Endodermal cell (in vitro differentiated cells): ENCODE measurements at regions not wholly inside any gene's neighbourhood (a gene's known extent, or its start where the extent isn't known, plus 50 kb on each side); places are given as distances from the start of the nearest gene placed in this dataset.
A peak's percentile ranks its signal among the peaks of the same experiment; 100 is the strongest.

Experiments used
- DNase-seq: peaks from one replicate; pipeline ENCODE4 v3.0.0-alpha.2; 2017
- H3K27ac ChIP-seq: 2 replicates; pipeline ENCODE4 v1.5.1; 2013; ENCODE audit warnings: mild to moderate bottlenecking, low read depth, low read length, moderate library complexity
- H3K27me3 ChIP-seq: 2 replicates; pipeline ENCODE4 v1.6.1; 2013; ENCODE audit warnings: mild to moderate bottlenecking, low read length, moderate library complexity; ENCODE audit not compliant: insufficient read depth, control insufficient read depth, poor library complexity, severe bottlenecking
- H3K36me3 ChIP-seq: 2 replicates; pipeline ENCODE4 v1.7.0; 2013; ENCODE audit warnings: mild to moderate bottlenecking, low read length, moderate library complexity; ENCODE audit not compliant: control insufficient read depth, insufficient read depth
- H3K4me1 ChIP-seq: one replicate; pipeline ENCODE4 v1.7.0; 2013; ENCODE audit warnings: low read length; ENCODE audit not compliant: control insufficient read depth, insufficient read depth
- H3K4me3 ChIP-seq: 2 replicates; pipeline ENCODE4 v1.5.1; 2013; ENCODE audit warnings: mild to moderate bottlenecking, low read length, moderate library complexity
- H3K9ac ChIP-seq: 2 replicates; pipeline ENCODE4 v1.6.1; 2013; ENCODE audit warnings: mild to moderate bottlenecking, low read length, moderate library complexity; ENCODE audit not compliant: poor library complexity, severe bottlenecking; ENCODE audit errors: extremely low read depth
- H3K9me3 ChIP-seq: 2 replicates; pipeline ENCODE4 v1.6.1; 2013; ENCODE audit warnings: mild to moderate bottlenecking, low read length, moderate library complexity; ENCODE audit not compliant: control insufficient read depth
- H3K27ac Mint-ChIP-seq: 2 replicates; pipeline ENCODE4 v1.8.0; 2020; ENCODE audit warnings: mixed read lengths
- H3K27me3 Mint-ChIP-seq: 2 replicates; pipeline ENCODE4 v1.8.0; 2021; ENCODE audit warnings: mild to moderate bottlenecking, mixed read lengths; ENCODE audit not compliant: insufficient read depth
- H3K36me3 Mint-ChIP-seq: 2 replicates; pipeline ENCODE4 v1.8.0; 2020; ENCODE audit warnings: low read depth, mixed read lengths
- H3K4me1 Mint-ChIP-seq: 2 replicates; pipeline ENCODE4 v1.8.0; 2020; ENCODE audit warnings: mixed read lengths
- H3K4me3 Mint-ChIP-seq: 2 replicates; pipeline ENCODE4 v1.8.0; 2020; ENCODE audit warnings: mild to moderate bottlenecking, moderate library complexity, mixed read lengths
- H3K9me3 Mint-ChIP-seq: 2 replicates; pipeline ENCODE4 v1.8.0; 2020; ENCODE audit warnings: mild to moderate bottlenecking, mixed read lengths
- WGBS, 2 experiments: methylation state at CpG; one replicate each; pipeline versions ENCODE4 v1.1.5 to v1.1.7; 2013; ENCODE audit warnings: missing lambda C conversion rate in 2 of 2, mixed read lengths in 1 of 2; ENCODE audit not compliant: insufficient coverage in 1 of 2, insufficient read length in 1 of 2; 5-methylcytosine and 5-hydroxymethylcytosine counted together
- TF ChIP-seq, protein P1 (sequence below): fragments of 200-600 bp; sonication (generic); conservative IDR thresholded peaks from 2 replicates; pipeline ENCODE4 v1.5.0; 2021; ENCODE audit warnings: antibody characterized with exemption, mild to moderate bottlenecking

DNA sequence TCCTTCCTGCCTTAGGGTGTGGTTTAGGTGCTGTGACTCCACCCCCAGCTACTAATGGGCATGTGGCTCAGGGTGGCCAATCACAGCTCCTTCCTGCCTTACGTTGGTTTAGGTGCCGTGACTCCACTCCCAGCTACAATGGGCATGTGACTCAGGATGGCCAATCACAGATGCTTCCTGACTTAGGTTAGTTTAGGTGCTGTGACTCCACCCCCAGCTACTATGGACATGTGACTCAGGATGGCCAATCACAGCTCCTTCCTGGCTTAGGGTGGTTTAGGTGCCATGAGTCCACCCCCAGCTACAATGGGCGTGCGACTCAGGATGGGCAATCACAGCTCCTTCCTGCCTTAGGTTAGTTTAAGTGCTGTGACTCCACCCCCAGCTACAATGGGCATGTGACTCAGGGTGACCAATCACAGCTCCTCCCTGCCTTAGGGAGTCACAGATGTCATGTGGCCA, 163.9 kb downstream of the TBX5 start:
- 91 to 96% methylated on average over 4 of the region's 4 CpGs for WGBS, 2 experiments
- peaks cover 4% of the 10 kb centered on the region for H3K4me1 ChIP-seq
- H3K27ac ChIP-seq, result no peak overlapping the region
- H3K27ac Mint-ChIP-seq, result no peak overlapping the region
- peaks cover 2% of the 10 kb centered on the region for H3K9me3 Mint-ChIP-seq
- H3K4me3 Mint-ChIP-seq, result no peak overlapping the region
- peak; percentile 64 for DNase-seq
- H3K4me1 Mint-ChIP-seq, result peaks cover 15% of the 10 kb centered on the region
- H3K27me3 Mint-ChIP-seq, result no peaks in the 10 kb centered on the region
- no peaks in the 10 kb centered on the region for H3K27me3 ChIP-seq
- no peaks in the 10 kb centered on the region for H3K36me3 ChIP-seq
- TF ChIP-seq, protein P1, sequence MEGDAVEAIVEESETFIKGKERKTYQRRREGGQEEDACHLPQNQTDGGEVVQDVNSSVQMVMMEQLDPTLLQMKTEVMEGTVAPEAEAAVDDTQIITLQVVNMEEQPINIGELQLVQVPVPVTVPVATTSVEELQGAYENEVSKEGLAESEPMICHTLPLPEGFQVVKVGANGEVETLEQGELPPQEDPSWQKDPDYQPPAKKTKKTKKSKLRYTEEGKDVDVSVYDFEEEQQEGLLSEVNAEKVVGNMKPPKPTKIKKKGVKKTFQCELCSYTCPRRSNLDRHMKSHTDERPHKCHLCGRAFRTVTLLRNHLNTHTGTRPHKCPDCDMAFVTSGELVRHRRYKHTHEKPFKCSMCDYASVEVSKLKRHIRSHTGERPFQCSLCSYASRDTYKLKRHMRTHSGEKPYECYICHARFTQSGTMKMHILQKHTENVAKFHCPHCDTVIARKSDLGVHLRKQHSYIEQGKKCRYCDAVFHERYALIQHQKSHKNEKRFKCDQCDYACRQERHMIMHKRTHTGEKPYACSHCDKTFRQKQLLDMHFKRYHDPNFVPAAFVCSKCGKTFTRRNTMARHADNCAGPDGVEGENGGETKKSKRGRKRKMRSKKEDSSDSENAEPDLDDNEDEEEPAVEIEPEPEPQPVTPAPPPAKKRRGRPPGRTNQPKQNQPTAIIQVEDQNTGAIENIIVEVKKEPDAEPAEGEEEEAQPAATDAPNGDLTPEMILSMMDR, result no peak
- H3K4me3 ChIP-seq, result no peak overlapping the region
- no peak overlapping the region for H3K9ac ChIP-seq
- H3K36me3 Mint-ChIP-seq, result no peaks in the 10 kb centered on the region
- H3K9me3 ChIP-seq, result no peaks in the 10 kb centered on the region

DNA sequence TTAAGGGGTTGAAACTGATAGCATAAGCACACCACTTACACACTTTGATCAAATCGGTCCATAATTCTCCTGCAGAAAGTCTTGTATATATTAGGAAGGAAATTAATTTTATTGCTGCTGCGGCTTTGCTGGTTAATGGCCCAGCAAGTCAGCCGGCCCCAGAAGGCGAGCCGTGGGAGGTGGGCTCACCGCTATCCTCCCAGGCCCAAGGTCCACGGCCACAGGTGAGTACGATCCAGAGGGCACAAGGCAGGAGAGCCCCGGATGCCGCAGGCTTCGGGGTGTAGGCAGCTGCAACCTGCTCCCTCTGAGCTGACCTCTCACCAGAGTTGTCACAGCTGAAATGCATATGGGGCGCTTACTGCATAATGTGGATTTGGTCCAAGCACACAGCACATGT, 165.7 kb downstream of the TBX5 start:
- Mint-ChIP-seq H3K36me3 (no peaks in the 10 kb centered on the region), H3K27me3 (no peaks in the 10 kb centered on the region), H3K9me3 (peaks cover 2% of the 10 kb centered on the region), H3K27ac (no peak overlapping the region), H3K4me3 (no peak overlapping the region), H3K4me1 (peaks cover 12% of the 10 kb centered on the region)
- peaks cover 9% of the 10 kb centered on the region for H3K27me3 ChIP-seq
- no peaks in the 10 kb centered on the region for H3K9me3 ChIP-seq
- H3K4me1 ChIP-seq, result peaks cover 4% of the 10 kb centered on the region
- no peaks in the 10 kb centered on the region for H3K36me3 ChIP-seq
- DNase-seq, result peak; percentile 45
- H3K9ac ChIP-seq, result no peak overlapping the region
- no peak overlapping the region for H3K4me3 ChIP-seq
- no peak overlapping the region for H3K27ac ChIP-seq
- 91 to 92% methylated on average over 6 to 12 of the region's 12 CpGs for WGBS, 2 experiments
- TF ChIP-seq, protein P1, result no peak

DNA sequence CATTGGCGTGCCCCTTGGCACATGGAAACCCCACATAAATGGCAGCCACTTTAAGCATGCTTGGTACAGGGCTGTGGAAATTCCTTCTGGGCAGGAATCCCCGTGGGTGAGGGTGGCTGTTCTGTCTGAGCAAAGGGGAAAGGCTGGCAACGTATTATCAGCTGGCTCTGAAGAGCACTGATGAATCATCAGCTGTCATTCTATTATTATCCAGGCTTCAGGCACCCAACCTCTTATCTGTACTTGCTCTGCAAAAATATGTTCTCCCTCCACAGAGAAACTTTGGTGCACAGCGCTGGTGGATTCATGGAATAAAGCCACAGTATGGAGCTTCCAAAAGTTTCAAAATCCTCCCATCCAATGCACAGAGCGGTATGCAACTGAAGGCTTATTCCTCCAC, 167.1 kb downstream of the TBX5 start:
- H3K36me3 Mint-ChIP-seq, result no peaks in the 10 kb centered on the region

More for the DNA sequence above, 167.1 kb downstream of the TBX5 start:
- peaks cover 13% of the 10 kb centered on the region for H3K27me3 ChIP-seq
- H3K27me3 Mint-ChIP-seq, result no peaks in the 10 kb centered on the region
- TF ChIP-seq, protein P1, result no peak
- no peaks in the 10 kb centered on the region for H3K9me3 ChIP-seq
- no peak overlapping the region for H3K4me3 Mint-ChIP-seq
- no peaks in the 10 kb centered on the region for H3K36me3 ChIP-seq
- H3K4me1 ChIP-seq, result no peaks in the 10 kb centered on the region
- peaks cover 2% of the 10 kb centered on the region for H3K9me3 Mint-ChIP-seq
- no peak overlapping the region for H3K4me3 ChIP-seq
- H3K4me1 Mint-ChIP-seq, result peaks cover 7% of the 10 kb centered on the region
- H3K27ac Mint-ChIP-seq, result no peak overlapping the region
- DNase-seq, result no peak
- no peak overlapping the region for H3K27ac ChIP-seq
- no peak overlapping the region for H3K9ac ChIP-seq
- WGBS, 2 experiments, result 71 to 74% methylated on average over 4 to 5 of the region's 5 CpGs
